ENCODE measurements at regions not wholly inside any gene's neighbourhood (a gene's known extent, or its start where the extent isn't known, plus 50 kb on each side); places are given as distances from the start of the nearest gene placed in this dataset.

DNA sequence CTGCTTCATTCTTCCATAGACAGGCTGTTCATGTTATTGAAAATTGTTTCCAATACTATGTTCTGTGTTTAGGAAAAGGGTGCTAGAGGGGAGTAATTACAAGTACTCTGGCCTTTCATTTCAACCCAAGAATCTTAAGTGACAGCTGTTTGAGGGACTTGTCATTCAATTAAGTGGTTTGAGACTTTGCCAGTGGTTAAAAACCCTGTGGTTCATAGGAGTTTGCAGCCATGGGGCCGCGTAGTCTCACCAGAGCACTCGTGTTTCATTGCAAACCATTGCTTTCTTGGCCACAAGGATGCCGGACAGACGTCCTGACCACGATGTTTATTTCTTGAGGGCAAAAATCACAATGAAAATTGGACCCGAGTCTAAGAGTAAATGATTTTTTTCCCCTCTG lies 248.8 kb downstream of the NNT start:
- TF ChIP-seq POLR2A (IDR thresholded peaks at IDR 0.05), result no peak
- TF ChIP-seq, protein P1, sequence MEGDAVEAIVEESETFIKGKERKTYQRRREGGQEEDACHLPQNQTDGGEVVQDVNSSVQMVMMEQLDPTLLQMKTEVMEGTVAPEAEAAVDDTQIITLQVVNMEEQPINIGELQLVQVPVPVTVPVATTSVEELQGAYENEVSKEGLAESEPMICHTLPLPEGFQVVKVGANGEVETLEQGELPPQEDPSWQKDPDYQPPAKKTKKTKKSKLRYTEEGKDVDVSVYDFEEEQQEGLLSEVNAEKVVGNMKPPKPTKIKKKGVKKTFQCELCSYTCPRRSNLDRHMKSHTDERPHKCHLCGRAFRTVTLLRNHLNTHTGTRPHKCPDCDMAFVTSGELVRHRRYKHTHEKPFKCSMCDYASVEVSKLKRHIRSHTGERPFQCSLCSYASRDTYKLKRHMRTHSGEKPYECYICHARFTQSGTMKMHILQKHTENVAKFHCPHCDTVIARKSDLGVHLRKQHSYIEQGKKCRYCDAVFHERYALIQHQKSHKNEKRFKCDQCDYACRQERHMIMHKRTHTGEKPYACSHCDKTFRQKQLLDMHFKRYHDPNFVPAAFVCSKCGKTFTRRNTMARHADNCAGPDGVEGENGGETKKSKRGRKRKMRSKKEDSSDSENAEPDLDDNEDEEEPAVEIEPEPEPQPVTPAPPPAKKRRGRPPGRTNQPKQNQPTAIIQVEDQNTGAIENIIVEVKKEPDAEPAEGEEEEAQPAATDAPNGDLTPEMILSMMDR (IDR thresholded peaks at IDR 0.05), result no peak

All from testis (tissue), 2 donors.